Neural cell (in vitro differentiated cells): ENCODE measurements at regions not wholly inside any gene's neighbourhood (a gene's known extent, or its start where the extent isn't known, plus 50 kb on each side); places are given as distances from the start of the nearest gene placed in this dataset.

Experiments used
- H2AFZ ChIP-seq: fragments of 200-600, 300-800 bp; sonication (generic), shearing (Covaris generic); 2 replicates; pipeline ENCODE4 v1.6.0; 2014; ENCODE audit warnings: low read depth, mild to moderate bottlenecking, antibody characterized with exemption, low read length, moderate library complexity
- H3F3A ChIP-seq: fragments of 200-600 bp; shearing (Covaris generic); 2 replicates; pipeline ENCODE4 v1.6.1; 2016; ENCODE audit warnings: mild to moderate bottlenecking, moderate library complexity, mixed read lengths, antibody characterized with exemption, low read length; ENCODE audit not compliant: insufficient read depth, poor library complexity, severe bottlenecking
- H3K27ac ChIP-seq: fragments of 200-600, 300-800 bp; sonication (generic), shearing (Covaris generic); 2 replicates; pipeline ENCODE4 v1.5.1; 2014; ENCODE audit warnings: mild to moderate bottlenecking, low read length, moderate library complexity
- H3K27me3 ChIP-seq: fragments of 300-800, 200-600 bp; sonication (generic), shearing (Covaris generic); 2 replicates; pipeline ENCODE4 v1.6.0; 2014; ENCODE audit warnings: mild to moderate bottlenecking, low read depth, low read length, moderate library complexity; ENCODE audit not compliant: insufficient read depth
- H3K36me3 ChIP-seq: fragments of 300-800, 200-600 bp; sonication (generic), shearing (Covaris generic); 2 replicates; pipeline ENCODE4 v1.5.1; 2014; ENCODE audit warnings: mild to moderate bottlenecking, antibody characterized with exemption, low read length, moderate library complexity; ENCODE audit not compliant: insufficient read depth
- H3K4me2 ChIP-seq: fragments of 300-800, 200-600 bp; sonication (generic), shearing (Covaris generic); 2 replicates; pipeline ENCODE4 v1.6.0; 2014; ENCODE audit warnings: mild to moderate bottlenecking, low read length
- H3K4me3 ChIP-seq: fragments of 300-800, 200-600 bp; sonication (generic), shearing (Covaris generic); 2 replicates; pipeline ENCODE4 v1.5.1; 2014; ENCODE audit warnings: mild to moderate bottlenecking, low read length, moderate library complexity
- H3K79me2 ChIP-seq: fragments of 200-600 bp; shearing (Covaris generic); replicated peaks from 2 replicates; pipeline ENCODE4 v1.6.0; 2014; ENCODE audit warnings: mild to moderate bottlenecking, low read length, moderate library complexity; ENCODE audit not compliant: insufficient read depth
- H3K9ac ChIP-seq: fragments of 300-800, 200-600 bp; sonication (generic), shearing (Covaris generic); 2 replicates; pipeline ENCODE4 v1.6.1; 2016; ENCODE audit warnings: mild to moderate bottlenecking, low read length, mixed read lengths
- H3K9me2 ChIP-seq: fragments of 200-600 bp; shearing (Covaris generic); 2 replicates; pipeline ENCODE4 v1.6.1; 2016; ENCODE audit warnings: mild to moderate bottlenecking, low read length, mixed read lengths; ENCODE audit not compliant: insufficient read depth
- H3K9me3 ChIP-seq: fragments of 200-600, 300-800 bp; sonication (generic), shearing (Covaris generic); 2 replicates; pipeline ENCODE4 v1.6.1; 2016; ENCODE audit warnings: mild to moderate bottlenecking, mixed run types, low read length, moderate library complexity, mixed read lengths
- H4K20me1 ChIP-seq: fragments of 200-600 bp; shearing (Covaris generic); 2 replicates; pipeline ENCODE4 v1.6.1; 2016; ENCODE audit warnings: mild to moderate bottlenecking, mixed run types; ENCODE audit not compliant: insufficient read depth
- EP300 ChIP-seq: fragments of 450-650 bp; conservative IDR thresholded peaks from 2 replicates; pipeline ENCODE4 v1.6.1; 2014; ENCODE audit warnings: antibody characterized with exemption, mild to moderate bottlenecking, moderate library complexity; ENCODE audit not compliant: poor library complexity, severe bottlenecking
- EZH2 ChIP-seq: fragments of 200-600, 300-800 bp; shearing (Covaris generic), sonication (generic); IDR thresholded peaks from 2 replicates; pipeline ENCODE4 v1.6.1; 2014; ENCODE audit warnings: antibody characterized with exemption, low read length, borderline replicate concordance, mild to moderate bottlenecking; ENCODE audit not compliant: insufficient read depth, poor library complexity, severe bottlenecking
- MXI1 ChIP-seq: fragments of 450-650 bp; conservative IDR thresholded peaks from 2 replicates; pipeline ENCODE4 v1.6.1; 2014; ENCODE audit warnings: antibody characterized with exemption, mild to moderate bottlenecking; ENCODE audit not compliant: poor library complexity, severe bottlenecking
- POLR2AphosphoS5 ChIP-seq: IDR thresholded peaks from 2 replicates; pipeline ENCODE4 v1.6.1; 2012
- RAD21 ChIP-seq: fragments of 450-650 bp; conservative IDR thresholded peaks from 2 replicates; pipeline ENCODE4 v1.6.1; 2014; ENCODE audit warnings: antibody characterized with exemption, mild to moderate bottlenecking, moderate library complexity
- SMC3 ChIP-seq: fragments of 450-650 bp; conservative IDR thresholded peaks from 2 replicates; pipeline ENCODE4 v1.6.1; 2014; ENCODE audit warnings: antibody characterized with exemption, mild to moderate bottlenecking, moderate library complexity; ENCODE audit not compliant: poor library complexity
- TAF1 ChIP-seq: IDR thresholded peaks from 2 replicates; pipeline ENCODE4 v1.6.1; 2012; ENCODE audit warnings: low read depth
- TF ChIP-seq, protein P1 (sequence below): IDR thresholded peaks from 2 replicates; pipeline ENCODE4 v1.6.1; 2012; ENCODE audit warnings: borderline replicate concordance
- TF ChIP-seq, protein P2 (sequence below): fragments of 450-650 bp; IDR thresholded peaks from 2 replicates; pipeline ENCODE4 v1.5.1; 2014; ENCODE audit warnings: antibody characterized with exemption, mild to moderate bottlenecking, moderate library complexity; ENCODE audit not compliant: poor library complexity, severe bottlenecking

- Histone ChIP-seq H3K9ac (no peak overlapping the region), H3K4me3 (no peak overlapping the region), H3K27me3 (no peaks in the 10 kb centered on the region), H3K27ac (no peak overlapping the region), H4K20me1 (no peaks in the 10 kb centered on the region), H3K36me3 (no peaks in the 10 kb centered on the region), H2AFZ (no peak overlapping the region), H3K9me2 (no peaks in the 10 kb centered on the region), H3F3A (no peaks in the 10 kb centered on the region), H3K79me2 (no peaks in the 10 kb centered on the region), H3K4me2 (no peak overlapping the region), H3K9me3 (no peaks in the 10 kb centered on the region)
- TF ChIP-seq EP300 (no peak), POLR2AphosphoS5 (no peak), TAF1 (no peak), MXI1 (no peak), RAD21 (no peak)
- TF ChIP-seq, protein P1, sequence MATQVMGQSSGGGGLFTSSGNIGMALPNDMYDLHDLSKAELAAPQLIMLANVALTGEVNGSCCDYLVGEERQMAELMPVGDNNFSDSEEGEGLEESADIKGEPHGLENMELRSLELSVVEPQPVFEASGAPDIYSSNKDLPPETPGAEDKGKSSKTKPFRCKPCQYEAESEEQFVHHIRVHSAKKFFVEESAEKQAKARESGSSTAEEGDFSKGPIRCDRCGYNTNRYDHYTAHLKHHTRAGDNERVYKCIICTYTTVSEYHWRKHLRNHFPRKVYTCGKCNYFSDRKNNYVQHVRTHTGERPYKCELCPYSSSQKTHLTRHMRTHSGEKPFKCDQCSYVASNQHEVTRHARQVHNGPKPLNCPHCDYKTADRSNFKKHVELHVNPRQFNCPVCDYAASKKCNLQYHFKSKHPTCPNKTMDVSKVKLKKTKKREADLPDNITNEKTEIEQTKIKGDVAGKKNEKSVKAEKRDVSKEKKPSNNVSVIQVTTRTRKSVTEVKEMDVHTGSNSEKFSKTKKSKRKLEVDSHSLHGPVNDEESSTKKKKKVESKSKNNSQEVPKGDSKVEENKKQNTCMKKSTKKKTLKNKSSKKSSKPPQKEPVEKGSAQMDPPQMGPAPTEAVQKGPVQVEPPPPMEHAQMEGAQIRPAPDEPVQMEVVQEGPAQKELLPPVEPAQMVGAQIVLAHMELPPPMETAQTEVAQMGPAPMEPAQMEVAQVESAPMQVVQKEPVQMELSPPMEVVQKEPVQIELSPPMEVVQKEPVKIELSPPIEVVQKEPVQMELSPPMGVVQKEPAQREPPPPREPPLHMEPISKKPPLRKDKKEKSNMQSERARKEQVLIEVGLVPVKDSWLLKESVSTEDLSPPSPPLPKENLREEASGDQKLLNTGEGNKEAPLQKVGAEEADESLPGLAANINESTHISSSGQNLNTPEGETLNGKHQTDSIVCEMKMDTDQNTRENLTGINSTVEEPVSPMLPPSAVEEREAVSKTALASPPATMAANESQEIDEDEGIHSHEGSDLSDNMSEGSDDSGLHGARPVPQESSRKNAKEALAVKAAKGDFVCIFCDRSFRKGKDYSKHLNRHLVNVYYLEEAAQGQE, result no peak
Observed at GRCh38 chr11:11113626-11114025, 239.4 kb downstream of the CSNK2A3 start.

DNA sequence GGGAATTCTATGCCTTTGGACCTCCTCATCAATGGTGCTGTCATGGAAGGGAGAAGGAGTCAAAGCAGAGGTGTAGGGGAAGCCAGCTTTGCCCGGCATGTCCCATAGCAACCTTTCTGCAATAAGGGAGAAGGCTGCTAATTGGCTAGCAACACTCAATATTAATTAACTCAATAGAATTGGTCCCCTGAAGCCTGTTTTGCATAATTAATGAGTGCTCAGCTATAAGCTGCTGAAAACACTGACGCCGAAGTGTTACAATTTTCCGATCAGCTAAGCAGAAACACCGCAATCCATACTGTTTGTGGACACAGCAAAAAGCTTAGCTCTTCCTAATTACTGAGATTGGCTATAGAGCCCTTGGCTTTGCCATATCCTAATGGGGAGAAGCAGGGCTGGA, 245.0 kb downstream of the CSNK2A3 start:
- no peak overlapping the region for H3K4me3 ChIP-seq
- no peaks in the 10 kb centered on the region for H3F3A ChIP-seq
- no peaks in the 10 kb centered on the region for H3K9me2 ChIP-seq
- H3K79me2 ChIP-seq, result no peaks in the 10 kb centered on the region
- no peaks in the 10 kb centered on the region for H3K27me3 ChIP-seq
- no peak overlapping the region for H2AFZ ChIP-seq
- H4K20me1 ChIP-seq, result no peaks in the 10 kb centered on the region
- H3K27ac ChIP-seq, result no peak overlapping the region
- H3K9ac ChIP-seq, result no peak overlapping the region
- no peaks in the 10 kb centered on the region for H3K9me3 ChIP-seq
- TF ChIP-seq MXI1, result no peak
- TF ChIP-seq, protein P1, result no peak
- no peak overlapping the region for H3K4me2 ChIP-seq
- H3K36me3 ChIP-seq, result no peaks in the 10 kb centered on the region

DNA sequence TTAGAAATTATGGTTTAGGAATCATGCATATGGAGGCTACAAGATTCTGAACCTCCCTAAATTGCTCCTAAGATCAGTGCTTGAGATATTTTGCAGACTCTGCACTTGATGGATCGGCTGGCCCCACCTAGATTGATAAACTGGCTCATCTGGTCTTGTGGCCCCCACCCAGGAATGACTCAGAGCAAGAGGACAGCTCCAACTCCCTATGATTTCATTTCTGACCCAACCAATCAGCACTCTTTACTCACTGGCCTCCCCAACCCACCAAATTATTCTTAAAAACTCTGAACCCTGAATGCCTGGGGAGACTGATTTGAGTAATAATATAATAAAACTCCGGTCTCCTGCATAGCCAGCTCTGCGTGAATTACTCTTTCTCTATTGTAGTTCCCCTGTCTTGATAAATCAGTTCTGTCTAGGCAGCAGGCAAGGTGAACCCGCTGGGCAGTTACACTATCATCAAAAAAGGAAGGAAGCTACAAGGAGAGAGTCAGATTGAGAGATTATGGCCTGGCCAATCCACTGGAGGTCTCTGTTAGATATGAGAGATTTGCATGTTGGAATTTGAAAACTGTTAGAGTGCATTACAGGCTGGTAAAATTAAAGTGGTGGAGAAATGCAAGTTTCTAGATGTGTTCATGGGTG, 245.8 kb downstream of the CSNK2A3 start:
- Histone ChIP-seq H3K9me2 (no peaks in the 10 kb centered on the region), H3K27me3 (no peaks in the 10 kb centered on the region), H3K79me2 (no peaks in the 10 kb centered on the region), H3K36me3 (no peaks in the 10 kb centered on the region), H3K4me3 (no peak overlapping the region), H3K9ac (no peak overlapping the region), H3K4me2 (no peak overlapping the region), H3K9me3 (no peaks in the 10 kb centered on the region), H4K20me1 (no peaks in the 10 kb centered on the region), H3F3A (no peaks in the 10 kb centered on the region), H2AFZ (no peak overlapping the region), H3K27ac (no peak overlapping the region)
- TF ChIP-seq, protein P1, result no peak
- TF ChIP-seq, protein P2, sequence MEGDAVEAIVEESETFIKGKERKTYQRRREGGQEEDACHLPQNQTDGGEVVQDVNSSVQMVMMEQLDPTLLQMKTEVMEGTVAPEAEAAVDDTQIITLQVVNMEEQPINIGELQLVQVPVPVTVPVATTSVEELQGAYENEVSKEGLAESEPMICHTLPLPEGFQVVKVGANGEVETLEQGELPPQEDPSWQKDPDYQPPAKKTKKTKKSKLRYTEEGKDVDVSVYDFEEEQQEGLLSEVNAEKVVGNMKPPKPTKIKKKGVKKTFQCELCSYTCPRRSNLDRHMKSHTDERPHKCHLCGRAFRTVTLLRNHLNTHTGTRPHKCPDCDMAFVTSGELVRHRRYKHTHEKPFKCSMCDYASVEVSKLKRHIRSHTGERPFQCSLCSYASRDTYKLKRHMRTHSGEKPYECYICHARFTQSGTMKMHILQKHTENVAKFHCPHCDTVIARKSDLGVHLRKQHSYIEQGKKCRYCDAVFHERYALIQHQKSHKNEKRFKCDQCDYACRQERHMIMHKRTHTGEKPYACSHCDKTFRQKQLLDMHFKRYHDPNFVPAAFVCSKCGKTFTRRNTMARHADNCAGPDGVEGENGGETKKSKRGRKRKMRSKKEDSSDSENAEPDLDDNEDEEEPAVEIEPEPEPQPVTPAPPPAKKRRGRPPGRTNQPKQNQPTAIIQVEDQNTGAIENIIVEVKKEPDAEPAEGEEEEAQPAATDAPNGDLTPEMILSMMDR, result no peak
- no peak for TF ChIP-seq EZH2
- TF ChIP-seq RAD21, result no peak
- no peak for TF ChIP-seq SMC3
- TF ChIP-seq MXI1, result no peak
- TF ChIP-seq POLR2AphosphoS5, result no peak
- TF ChIP-seq TAF1, result no peak
